22Rv1 (cell line): ENCODE measurements at regions not wholly inside any gene's neighbourhood (a gene's known extent, or its start where the extent isn't known, plus 50 kb on each side); places are given as distances from the start of the nearest gene placed in this dataset.

Experiments
- H3K27ac ChIP-seq: fragments of 450-650 bp; 2 replicates; pipeline ENCODE4 v1.5.1; 2017
- ZFX ChIP-seq: fragments of 450-650 bp; IDR thresholded peaks from 2 replicates; pipeline ENCODE4 v1.6.1; 2017; ENCODE audit warnings: antibody characterized with exemption, borderline replicate concordance
- TF ChIP-seq, protein P1 (sequence below): fragments of 450-650 bp; IDR thresholded peaks from 2 replicates; pipeline ENCODE4 v1.5.1; 2017; ENCODE audit warnings: mild to moderate bottlenecking

DNA sequence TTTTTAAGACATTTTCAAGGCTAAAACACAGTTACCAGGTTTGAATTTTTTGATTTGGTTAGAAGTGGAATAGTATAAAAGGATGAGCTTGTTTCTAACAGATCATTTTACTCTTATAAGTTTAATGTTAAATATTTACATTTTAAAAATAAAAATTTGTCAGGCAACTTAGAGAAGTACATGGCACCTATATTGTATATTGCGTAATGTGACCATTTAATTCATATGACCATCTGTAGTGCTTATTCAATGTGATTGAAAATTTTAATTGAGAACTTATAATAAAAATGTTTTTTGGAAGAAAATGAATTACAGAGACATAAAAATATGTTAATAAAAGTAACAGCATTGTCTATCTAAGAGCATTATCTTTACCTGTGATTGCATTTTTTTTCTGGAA, 1632.4 kb downstream of the RPA4 start:
- no peak overlapping the region for H3K27ac ChIP-seq
- TF ChIP-seq, protein P1, sequence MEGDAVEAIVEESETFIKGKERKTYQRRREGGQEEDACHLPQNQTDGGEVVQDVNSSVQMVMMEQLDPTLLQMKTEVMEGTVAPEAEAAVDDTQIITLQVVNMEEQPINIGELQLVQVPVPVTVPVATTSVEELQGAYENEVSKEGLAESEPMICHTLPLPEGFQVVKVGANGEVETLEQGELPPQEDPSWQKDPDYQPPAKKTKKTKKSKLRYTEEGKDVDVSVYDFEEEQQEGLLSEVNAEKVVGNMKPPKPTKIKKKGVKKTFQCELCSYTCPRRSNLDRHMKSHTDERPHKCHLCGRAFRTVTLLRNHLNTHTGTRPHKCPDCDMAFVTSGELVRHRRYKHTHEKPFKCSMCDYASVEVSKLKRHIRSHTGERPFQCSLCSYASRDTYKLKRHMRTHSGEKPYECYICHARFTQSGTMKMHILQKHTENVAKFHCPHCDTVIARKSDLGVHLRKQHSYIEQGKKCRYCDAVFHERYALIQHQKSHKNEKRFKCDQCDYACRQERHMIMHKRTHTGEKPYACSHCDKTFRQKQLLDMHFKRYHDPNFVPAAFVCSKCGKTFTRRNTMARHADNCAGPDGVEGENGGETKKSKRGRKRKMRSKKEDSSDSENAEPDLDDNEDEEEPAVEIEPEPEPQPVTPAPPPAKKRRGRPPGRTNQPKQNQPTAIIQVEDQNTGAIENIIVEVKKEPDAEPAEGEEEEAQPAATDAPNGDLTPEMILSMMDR = no peak
- TF ChIP-seq ZFX = no peak

DNA sequence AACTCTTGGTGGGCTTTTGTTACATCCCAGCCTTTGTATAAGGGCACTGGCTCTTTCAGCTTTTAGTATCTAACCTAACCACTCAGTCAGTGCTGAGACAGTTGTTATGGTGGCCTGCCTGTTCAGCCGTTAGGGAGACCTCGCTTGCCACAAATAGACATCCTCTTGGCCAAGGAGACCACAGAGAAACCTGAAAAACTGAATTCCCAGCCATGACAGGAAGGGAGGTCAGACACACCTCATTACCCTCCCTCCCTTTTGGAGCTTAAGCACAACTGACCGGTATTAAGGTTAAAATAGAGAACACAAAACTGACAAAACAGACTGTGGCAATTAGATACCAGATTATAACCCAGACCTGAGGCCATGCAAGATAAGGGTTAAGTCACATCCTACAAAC, 1639.3 kb downstream of the RPA4 start:
- no peak for TF ChIP-seq ZFX
- TF ChIP-seq, protein P1 = no peak
- no peak overlapping the region for H3K27ac ChIP-seq

DNA sequence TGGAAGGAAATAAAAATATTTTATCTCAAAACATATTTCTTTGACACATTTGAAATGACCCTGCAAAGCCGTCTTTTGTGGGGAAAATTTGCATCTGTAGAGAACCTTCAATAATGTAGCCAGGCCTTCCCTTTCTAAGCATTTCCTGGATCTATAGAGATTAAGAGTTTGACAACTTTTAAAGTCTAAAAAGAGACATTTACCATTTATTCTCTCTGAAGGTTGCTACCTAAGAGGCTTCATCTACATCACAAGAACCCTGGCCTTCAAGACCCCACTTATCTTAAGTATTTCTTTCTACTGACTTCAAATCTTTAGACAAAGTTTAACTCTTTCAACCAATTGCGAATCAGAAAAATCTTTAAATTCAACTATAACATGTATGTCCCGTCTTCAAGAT, 1639.8 kb downstream of the RPA4 start:
- TF ChIP-seq ZFX = no peak
- TF ChIP-seq, protein P1 = no peak

DNA sequence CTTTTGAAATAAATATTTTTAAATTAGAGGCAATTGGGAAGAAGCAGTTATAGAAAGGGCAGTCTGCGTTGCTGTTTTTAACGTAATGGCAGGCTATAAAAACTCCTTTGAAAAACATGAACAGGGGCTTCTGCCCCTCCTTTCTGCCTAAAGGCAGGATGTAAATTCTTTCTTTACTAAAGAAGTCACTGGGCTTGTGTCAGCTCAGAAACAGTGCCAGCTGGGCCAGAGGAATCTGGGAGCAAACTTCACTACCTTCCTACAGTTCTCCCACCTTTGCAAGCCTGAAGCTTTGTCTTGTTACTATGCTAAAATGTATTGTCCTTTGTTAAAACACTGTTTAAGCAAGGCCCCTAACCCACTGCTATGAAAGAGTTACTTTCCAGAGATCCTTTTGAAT, 1664.8 kb downstream of the RPA4 start:
- TF ChIP-seq, protein P1 = no peak
- TF ChIP-seq ZFX = no peak
- no peak overlapping the region for H3K27ac ChIP-seq

More for the DNA sequence above, 1639.8 kb downstream of the RPA4 start:
- no peak overlapping the region for H3K27ac ChIP-seq

DNA sequence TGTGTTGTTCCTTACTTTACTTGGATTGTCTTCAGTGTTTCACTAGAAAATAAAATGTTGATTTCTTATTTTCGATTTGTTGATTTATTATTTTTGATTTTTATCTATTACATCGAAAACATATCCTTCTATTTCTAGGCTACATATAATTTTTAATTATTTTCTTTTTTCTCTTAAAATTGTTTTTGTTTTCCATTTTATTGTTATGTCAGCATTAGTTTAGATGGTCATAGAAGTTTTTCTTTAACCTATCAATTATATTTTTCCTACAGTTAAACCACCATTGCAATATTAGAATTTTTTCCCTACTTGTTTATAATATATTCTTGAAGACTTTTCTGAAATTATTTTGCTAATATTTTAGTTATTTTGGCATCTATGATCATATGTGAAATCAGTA, 1685.1 kb downstream of the RPA4 start:
- TF ChIP-seq, protein P1 = no peak
- H3K27ac ChIP-seq = no peak overlapping the region

DNA sequence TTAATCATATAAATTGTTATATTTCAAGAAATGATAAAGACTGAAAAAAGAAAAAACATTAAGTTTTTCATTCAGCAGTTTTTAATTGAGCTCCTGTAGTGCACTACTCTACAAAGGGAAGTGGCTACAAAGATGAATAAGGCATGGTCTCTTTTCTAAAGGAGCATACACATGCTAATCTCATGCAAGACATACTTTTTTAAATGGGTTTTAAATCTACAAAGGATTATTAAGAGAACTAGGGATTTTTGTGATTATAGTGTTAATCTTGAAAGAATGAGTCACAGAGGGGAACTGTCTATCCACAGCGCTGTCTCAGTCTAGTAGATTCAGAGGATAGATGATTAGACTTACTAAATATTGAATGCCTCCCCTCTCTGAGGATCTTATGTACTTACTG, 1722.2 kb downstream of the RPA4 start:
- no peak for TF ChIP-seq ZFX
- TF ChIP-seq, protein P1 = no peak
- no peak overlapping the region for H3K27ac ChIP-seq

DNA sequence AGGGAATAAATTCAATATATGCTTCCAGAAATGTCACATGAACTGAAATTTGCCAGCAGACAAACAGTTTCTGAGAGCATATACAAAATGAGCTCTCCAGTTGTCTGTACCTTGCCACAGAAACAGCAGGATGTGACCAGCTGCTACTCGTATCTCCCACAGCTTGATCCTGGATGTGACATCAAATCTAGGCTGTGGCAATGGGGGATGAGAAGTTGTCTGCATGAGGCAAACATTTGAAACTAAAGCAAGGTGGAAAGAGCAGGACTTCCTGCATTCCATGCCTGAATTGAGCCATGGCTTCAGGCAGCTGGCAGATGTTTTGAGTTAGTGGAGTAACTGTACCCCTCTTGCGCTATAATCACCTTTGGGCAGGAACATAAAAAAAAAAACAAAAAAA, 1724.0 kb downstream of the RPA4 start:
- TF ChIP-seq ZFX = no peak
- TF ChIP-seq, protein P1 = no peak
- no peak overlapping the region for H3K27ac ChIP-seq
